Esophagus squamous epithelium (tissue), 4 donors: ENCODE measurements at regions not wholly inside any gene's neighbourhood (a gene's known extent, or its start where the extent isn't known, plus 50 kb on each side); places are given as distances from the start of the nearest gene placed in this dataset.

Experiments
- CTCF ChIP-seq, 6 experiments: fragments of 450-650 bp in 4 of 6; fragments of 200-600 bp in 2 of 6; sonication (generic) in 2 of 6; IDR thresholded peaks; one replicate each; pipeline ENCODE4 v1.5.1; 2016 to 2019; ENCODE audit warnings: antibody characterized with exemption in 6 of 6, mild to moderate bottlenecking in 4 of 6, moderate library complexity in 4 of 6
- POLR2A ChIP-seq, 4 donors: fragments of 450-650 bp; IDR thresholded peaks; one replicate each; pipeline ENCODE4 v1.6.1; 2017; ENCODE audit warnings: antibody characterized with exemption in 4 of 4, mild to moderate bottlenecking in 4 of 4, moderate library complexity in 3 of 4

DNA sequence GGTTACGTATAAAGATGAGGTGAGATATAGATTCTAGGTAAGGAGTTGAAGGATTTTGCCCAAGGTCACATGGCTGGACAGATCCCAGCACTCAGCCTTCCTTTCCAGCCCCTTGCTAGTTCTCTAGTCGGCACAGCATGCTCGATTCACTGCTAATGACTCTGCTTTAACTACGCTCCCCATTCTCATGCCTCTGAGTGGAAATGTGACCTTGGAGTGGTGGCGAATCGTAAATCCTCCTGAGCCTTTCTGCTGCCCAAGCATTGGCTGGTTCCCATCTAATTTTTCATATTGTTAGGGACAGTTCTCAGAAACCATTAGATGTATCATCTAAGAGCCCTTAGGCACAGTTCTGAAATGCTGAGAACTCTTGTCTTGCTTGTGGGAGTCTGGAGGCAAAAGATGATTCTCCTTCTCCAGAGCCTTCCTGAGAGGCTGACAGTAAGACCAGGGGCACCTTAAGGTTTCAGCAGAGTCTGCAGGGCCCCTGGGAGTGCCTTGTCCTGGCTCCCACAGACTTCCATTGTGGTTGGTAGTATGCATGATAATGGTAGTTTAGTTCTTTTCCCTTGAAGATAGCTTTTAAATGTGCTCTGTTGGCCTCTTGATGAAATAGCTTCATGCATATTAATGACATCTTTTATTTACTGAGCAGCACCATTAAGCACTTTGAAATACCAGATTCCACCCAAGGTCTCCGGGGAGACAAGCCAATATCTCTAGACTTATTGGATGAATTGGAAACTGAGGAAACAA is 377.8 kb upstream of the SLC14A2 start:
- TF ChIP-seq CTCF (IDR thresholded peaks at IDR 0.05), result no peak
- no peak for TF ChIP-seq POLR2A (IDR thresholded peaks at IDR 0.05)
